CD4-positive, alpha-beta memory T cell (primary cell): ENCODE measurements at regions not wholly inside any gene's neighbourhood (a gene's known extent, or its start where the extent isn't known, plus 50 kb on each side); places are given as distances from the start of the nearest gene placed in this dataset.

ENCODE experiments used
- CTCF ChIA-PET: fragments of 350-600 bp; sonication (Branson Sonifier 250); formaldehyde crosslinking; loops from one replicate; lab custom pipeline; 2021; ENCODE audit warnings: inconsistent platforms; ENCODE audit not compliant: partially characterized antibody; lab: Charles Lee
- POLR2A ChIA-PET: fragments of 350-600 bp; sonication (Branson Sonifier 250); formaldehyde crosslinking; loops from one replicate; lab custom pipeline; 2021; ENCODE audit not compliant: partially characterized antibody; lab: Charles Lee
- DNase-seq, 5 donors: peaks; one replicate each; pipeline versions ENCODE4 v3.0.0 to v3.0.0-alpha.2; 2020 to 2022; ENCODE audit warnings: mixed read lengths in 1 of 5
- H3K27ac ChIP-seq: one replicate; pipeline ENCODE4 v1.7.0; 2013; ENCODE audit warnings: low read depth, low read length
- H3K27me3 ChIP-seq: 2 replicates; pipeline ENCODE4 v1.7.0; 2013; ENCODE audit warnings: mild to moderate bottlenecking, low read length, moderate library complexity; ENCODE audit not compliant: insufficient read depth
- H3K36me3 ChIP-seq: 2 replicates; pipeline ENCODE4 v1.7.0; 2013; ENCODE audit warnings: mild to moderate bottlenecking, low read length, moderate library complexity; ENCODE audit not compliant: insufficient read depth
- H3K4me1 ChIP-seq: 2 replicates; pipeline ENCODE4 v1.7.0; 2013; ENCODE audit warnings: mild to moderate bottlenecking, low read length, moderate library complexity; ENCODE audit not compliant: insufficient read depth
- H3K4me3 ChIP-seq, 2 donors: one replicate each; pipeline ENCODE4 v1.7.0; 2013; ENCODE audit warnings: low read length in 2 of 2, mild to moderate bottlenecking in 1 of 2
- H3K9me3 ChIP-seq, 2 donors: one replicate each; pipeline ENCODE4 v1.7.0; 2013; ENCODE audit warnings: low read length in 2 of 2, control low read depth in 1 of 2; ENCODE audit not compliant: control insufficient read depth in 1 of 2
- H3K27ac Mint-ChIP-seq, 7 donors: one replicate each; pipeline ENCODE4 v1.8.0; 2020 to 2021; ENCODE audit warnings: mixed read lengths in 7 of 7, mild to moderate bottlenecking in 6 of 7, inconsistent platforms in 3 of 7, moderate library complexity in 3 of 7
- H3K27me3 Mint-ChIP-seq, 2 donors: one replicate each; pipeline ENCODE4 v1.8.0; 2020 to 2021; ENCODE audit warnings: mixed read lengths in 2 of 2
- H3K36me3 Mint-ChIP-seq, 2 donors: one replicate each; pipeline ENCODE4 v1.8.0; 2020 to 2021; ENCODE audit warnings: mixed read lengths in 2 of 2, inconsistent platforms in 1 of 2, mild to moderate bottlenecking in 1 of 2
- H3K4me1 Mint-ChIP-seq, 4 donors: one replicate each; pipeline ENCODE4 v1.8.0; 2020 to 2021; ENCODE audit warnings: mixed read lengths in 4 of 4, mild to moderate bottlenecking in 1 of 4
- H3K4me3 Mint-ChIP-seq, 8 donors: one replicate each; pipeline ENCODE4 v1.8.0; 2020 to 2021; ENCODE audit warnings: mixed read lengths in 8 of 8, mild to moderate bottlenecking in 7 of 8, moderate library complexity in 6 of 8, inconsistent platforms in 3 of 8
- H3K9me3 Mint-ChIP-seq, 8 donors: one replicate each; pipeline ENCODE4 v1.8.0; 2020 to 2021; ENCODE audit warnings: mixed read lengths in 8 of 8, mild to moderate bottlenecking in 5 of 8, inconsistent platforms in 3 of 8, moderate library complexity in 1 of 8
- intact Hi-C: fragments of 100-400 bp; cut with micrococcal nuclease; formaldehyde crosslinking; loops from one replicate; pipeline ENCODE4 v1.15.1; 2023

- no peak overlapping the region for H3K4me3 ChIP-seq
- H3K9me3 ChIP-seq = no peaks in the 10 kb centered on the region
- no peaks in the 10 kb centered on the region for H3K27me3 ChIP-seq
- H3K4me3 Mint-ChIP-seq = no peak overlapping the region
- peaks cover 0 to 1% of the 10 kb centered on the region in 2 donors for H3K27me3 Mint-ChIP-seq
- no peaks in the 10 kb centered on the region for H3K36me3 ChIP-seq
- H3K4me1 ChIP-seq = no peaks in the 10 kb centered on the region
- H3K4me1 Mint-ChIP-seq = no peaks in the 10 kb centered on the region
- H3K36me3 Mint-ChIP-seq = no peaks in the 10 kb centered on the region
- intact Hi-C loops = no loop called here
- POLR2A ChIA-PET = no interaction called here
- H3K27ac ChIP-seq = no peak overlapping the region
- no peak for DNase-seq
- H3K9me3 Mint-ChIP-seq = no peaks in the 10 kb centered on the region
- H3K27ac Mint-ChIP-seq = no peak overlapping the region
- CTCF ChIA-PET = no interaction called here
Measured at GRCh38 chr6:119544325-119545175, 195.0 kb upstream of the MAN1A1 start.

- Histone ChIP-seq H3K27ac (no peak overlapping the region), H3K4me1 (no peaks in the 10 kb centered on the region), H3K9me3 (no peaks in the 10 kb centered on the region), H3K36me3 (no peaks in the 10 kb centered on the region), H3K27me3 (no peaks in the 10 kb centered on the region), H3K4me3 (no peak overlapping the region)
- H3K4me3 Mint-ChIP-seq = no peak overlapping the region
- POLR2A ChIA-PET = no interaction called here
- DNase-seq = no peak
- intact Hi-C loops = no loop called here
- H3K4me1 Mint-ChIP-seq = no peaks in the 10 kb centered on the region
- H3K27me3 Mint-ChIP-seq = peaks cover 0 to 1% of the 10 kb centered on the region in 2 donors
- H3K36me3 Mint-ChIP-seq = no peaks in the 10 kb centered on the region
- CTCF ChIA-PET = no interaction called here
- H3K9me3 Mint-ChIP-seq = no peaks in the 10 kb centered on the region
- no peak overlapping the region for H3K27ac Mint-ChIP-seq
Measured at GRCh38 chr6:119543332-119543731, 193.8 kb upstream of the MAN1A1 start.

DNA sequence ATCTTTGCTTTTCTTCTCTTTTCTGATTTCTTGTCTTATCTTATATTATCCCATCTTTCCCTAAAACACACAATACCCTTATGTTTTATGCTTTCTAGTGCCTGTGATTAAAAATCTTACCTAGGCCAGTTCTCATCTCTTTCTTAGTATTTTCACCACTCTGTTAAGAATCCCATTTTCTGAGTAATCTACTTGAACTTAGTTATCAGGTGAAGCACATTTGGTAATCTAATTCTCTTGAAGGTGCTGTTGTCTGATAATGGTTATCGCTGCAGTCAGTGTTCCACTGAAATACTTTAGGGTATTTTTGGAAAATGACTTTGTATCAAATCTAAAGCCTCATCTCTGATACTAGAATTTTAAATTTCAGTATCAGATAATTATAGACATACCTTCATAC lies 192.5 kb upstream of the MAN1A1 start:
- no peaks in the 10 kb centered on the region for H3K9me3 ChIP-seq
- no peaks in the 10 kb centered on the region for H3K4me1 ChIP-seq
- Mint-ChIP-seq H3K36me3 (no peaks in the 10 kb centered on the region), H3K4me3 (no peak overlapping the region), H3K27ac (no peak overlapping the region), H3K9me3 (no peaks in the 10 kb centered on the region), H3K27me3 (peaks cover 0 to 1% of the 10 kb centered on the region in 2 donors), H3K4me1 (no peaks in the 10 kb centered on the region)
- ChIA-PET CTCF (no interaction called here), POLR2A (no interaction called here)
- no peaks in the 10 kb centered on the region for H3K27me3 ChIP-seq
- intact Hi-C loops = no loop called here
- H3K36me3 ChIP-seq = no peaks in the 10 kb centered on the region
- no peak overlapping the region for H3K27ac ChIP-seq
- no peak overlapping the region for H3K4me3 ChIP-seq
- no peak for DNase-seq

- Mint-ChIP-seq H3K27ac (no peak overlapping the region), H3K36me3 (no peaks in the 10 kb centered on the region), H3K27me3 (peaks cover 3 to 4% of the 10 kb centered on the region in 2 donors), H3K4me1 (no peaks in the 10 kb centered on the region), H3K9me3 (no peaks in the 10 kb centered on the region), H3K4me3 (no peak overlapping the region)
- ChIA-PET POLR2A (no interaction called here), CTCF (no interaction called here)
- H3K4me1 ChIP-seq = no peaks in the 10 kb centered on the region
- H3K4me3 ChIP-seq = no peak overlapping the region
- intact Hi-C loops = no loop called here
- no peak for DNase-seq
- H3K27me3 ChIP-seq = no peaks in the 10 kb centered on the region
- H3K36me3 ChIP-seq = no peaks in the 10 kb centered on the region
- H3K9me3 ChIP-seq = no peaks in the 10 kb centered on the region
- no peak overlapping the region for H3K27ac ChIP-seq
Measured at GRCh38 chr6:119541132-119541905, 191.8 kb upstream of the MAN1A1 start.

- H3K9me3 ChIP-seq = no peaks in the 10 kb centered on the region
- no peaks in the 10 kb centered on the region for H3K4me1 ChIP-seq
- Mint-ChIP-seq H3K27ac (no peak overlapping the region), H3K4me1 (no peaks in the 10 kb centered on the region), H3K4me3 (no peak overlapping the region), H3K36me3 (no peaks in the 10 kb centered on the region), H3K27me3 (peaks cover 3 to 4% of the 10 kb centered on the region in 2 donors), H3K9me3 (no peaks in the 10 kb centered on the region)
- intact Hi-C loops = no loop called here
- POLR2A ChIA-PET = no interaction called here
- no peak for DNase-seq
- CTCF ChIA-PET = no interaction called here
- no peaks in the 10 kb centered on the region for H3K27me3 ChIP-seq
- H3K36me3 ChIP-seq = no peaks in the 10 kb centered on the region
- H3K4me3 ChIP-seq = no peak overlapping the region
- H3K27ac ChIP-seq = no peak overlapping the region
Measured at GRCh38 chr6:119540417-119540816, 190.9 kb upstream of the MAN1A1 start.

- H3K9me3 Mint-ChIP-seq = no peaks in the 10 kb centered on the region
- intact Hi-C loops = no loop called here
- POLR2A ChIA-PET = no interaction called here
- H3K27ac Mint-ChIP-seq = no peak overlapping the region
- H3K9me3 ChIP-seq = no peaks in the 10 kb centered on the region
- no peaks in the 10 kb centered on the region for H3K36me3 Mint-ChIP-seq
- CTCF ChIA-PET = interaction anchor here (0.7 kb wide), 1 partner anchor 26 kb away, joined by 3 read pairs; no protein-coding TSS in a partner anchor
- H3K27me3 Mint-ChIP-seq = peaks cover 3 to 4% of the 10 kb centered on the region in 2 donors
- H3K4me1 Mint-ChIP-seq = no peaks in the 10 kb centered on the region
- no peaks in the 10 kb centered on the region for H3K36me3 ChIP-seq
- no peak for DNase-seq
- H3K27ac ChIP-seq = no peak overlapping the region
- H3K27me3 ChIP-seq = no peaks in the 10 kb centered on the region
- no peak overlapping the region for H3K4me3 ChIP-seq
- H3K4me1 ChIP-seq = no peaks in the 10 kb centered on the region
- no peak overlapping the region for H3K4me3 Mint-ChIP-seq
Measured at GRCh38 chr6:119539066-119539746, 189.6 kb upstream of the MAN1A1 start.

- H3K36me3 ChIP-seq = no peaks in the 10 kb centered on the region
- no peak overlapping the region for H3K4me3 Mint-ChIP-seq
- CTCF ChIA-PET = no interaction called here
- H3K27me3 Mint-ChIP-seq = peaks cover 1 to 4% of the 10 kb centered on the region in 2 donors
- POLR2A ChIA-PET = no interaction called here
- peaks cover 0 to 6% (median 1%) of the 10 kb centered on the region in 4 donors for H3K4me1 Mint-ChIP-seq
- no peak overlapping the region for H3K27ac Mint-ChIP-seq
- no peaks in the 10 kb centered on the region for H3K36me3 Mint-ChIP-seq
- no peaks in the 10 kb centered on the region for H3K27me3 ChIP-seq
- intact Hi-C loops = no loop called here
- H3K27ac ChIP-seq = no peak overlapping the region
- H3K9me3 ChIP-seq = no peaks in the 10 kb centered on the region
- no peak for DNase-seq
- H3K4me1 ChIP-seq = no peaks in the 10 kb centered on the region
- no peaks in the 10 kb centered on the region for H3K9me3 Mint-ChIP-seq
- H3K4me3 ChIP-seq = no peak overlapping the region
Measured at GRCh38 chr6:119536666-119537065, 187.1 kb upstream of the MAN1A1 start.
